SK-N-SH treated with all-trans-retinoic acid at 6 μM for 48 hours (cell line): ENCODE measurements at regions not wholly inside any gene's neighbourhood (a gene's known extent, or its start where the extent isn't known, plus 50 kb on each side); places are given as distances from the start of the nearest gene placed in this dataset.

Experiments used
- CSDC2 ChIP-seq: fragments of 250-450 bp; sonication (Bioruptor Pico); IDR thresholded peaks from 2 replicates; pipeline ENCODE4 v1.5.0; 2020; ENCODE audit warnings: mild to moderate bottlenecking, moderate library complexity
- GLIS3 ChIP-seq: fragments of 250-450 bp; sonication (Bioruptor Pico); IDR thresholded peaks from 2 replicates; pipeline ENCODE4 v1.5.0; 2020; ENCODE audit warnings: mild to moderate bottlenecking, moderate library complexity
- ISL1 ChIP-seq: fragments of 250-450 bp; sonication (Bioruptor Pico); IDR thresholded peaks from 2 replicates; pipeline ENCODE4 v2.1.2; 2022; ENCODE audit warnings: mild to moderate bottlenecking, moderate library complexity
- PPARA ChIP-seq: fragments of 250-450 bp; sonication (Bioruptor Pico); IDR thresholded peaks from 2 replicates; pipeline ENCODE4 v1.5.0; 2020; ENCODE audit warnings: mild to moderate bottlenecking, borderline replicate concordance
- RARB ChIP-seq: fragments of 250-450 bp; sonication (Bioruptor Pico); IDR thresholded peaks from 2 replicates; pipeline ENCODE4 v1.8.0; 2021; ENCODE audit warnings: mild to moderate bottlenecking, moderate library complexity
- TCF4 ChIP-seq: fragments of 250-450 bp; sonication (Bioruptor Pico); IDR thresholded peaks from 2 replicates; pipeline ENCODE4 v1.8.0; 2021; ENCODE audit warnings: mild to moderate bottlenecking, moderate library complexity, borderline replicate concordance
- ZFP3 ChIP-seq: fragments of 250-450 bp; sonication (Bioruptor Pico); IDR thresholded peaks from 2 replicates; pipeline ENCODE4 v1.5.0; 2020; ENCODE audit warnings: mild to moderate bottlenecking, moderate library complexity
- ZFP30 ChIP-seq: fragments of 450-650 bp; formaldehyde crosslinking; IDR thresholded peaks from 2 replicates; pipeline ENCODE4 v1.5.0; 2022; ENCODE audit warnings: mild to moderate bottlenecking, moderate library complexity
- TF ChIP-seq, protein P1 (sequence below): fragments of 250-450 bp; sonication (Bioruptor Pico); IDR thresholded peaks from 2 replicates; pipeline ENCODE4 v1.5.1; 2021; ENCODE audit warnings: mild to moderate bottlenecking, moderate library complexity
- TF ChIP-seq, protein P2 (sequence below): fragments of 250-450 bp; sonication (Bioruptor Pico); IDR thresholded peaks from 2 replicates; pipeline ENCODE4 v1.8.0; 2020; ENCODE audit warnings: mild to moderate bottlenecking, moderate library complexity, borderline replicate concordance

DNA sequence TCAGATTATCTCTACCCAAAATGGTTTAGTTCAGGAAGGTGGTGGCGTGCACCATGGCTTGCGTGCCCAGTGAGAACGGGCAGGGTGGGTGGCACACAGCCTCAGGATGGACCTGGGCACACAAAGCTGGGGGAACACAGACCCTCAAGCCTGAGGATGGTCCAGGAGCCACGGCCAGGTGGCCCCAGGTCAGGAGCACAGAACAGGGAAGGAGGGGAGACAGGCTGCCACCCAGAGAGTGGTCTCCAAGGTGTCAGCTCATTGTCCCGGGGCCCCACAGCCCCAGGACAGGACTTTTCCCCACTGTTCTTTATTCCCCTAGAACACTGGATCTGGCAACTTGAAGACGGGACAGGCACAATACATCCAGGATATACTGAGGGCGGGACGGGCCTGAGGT lies 75.6 kb upstream of the MGMT start:
- TF ChIP-seq TCF4 (CRISPR knock-in tag) (no peak), ZFP30 (CRISPR knock-in tag) (no peak), PPARA (CRISPR knock-in tag) (no peak), CSDC2 (CRISPR knock-in tag) (no peak), ISL1 (CRISPR knock-in tag) (no peak), ZFP3 (CRISPR knock-in tag) (no peak), GLIS3 (no peak), RARB (CRISPR knock-in tag) (no peak)
- TF ChIP-seq, protein P1, sequence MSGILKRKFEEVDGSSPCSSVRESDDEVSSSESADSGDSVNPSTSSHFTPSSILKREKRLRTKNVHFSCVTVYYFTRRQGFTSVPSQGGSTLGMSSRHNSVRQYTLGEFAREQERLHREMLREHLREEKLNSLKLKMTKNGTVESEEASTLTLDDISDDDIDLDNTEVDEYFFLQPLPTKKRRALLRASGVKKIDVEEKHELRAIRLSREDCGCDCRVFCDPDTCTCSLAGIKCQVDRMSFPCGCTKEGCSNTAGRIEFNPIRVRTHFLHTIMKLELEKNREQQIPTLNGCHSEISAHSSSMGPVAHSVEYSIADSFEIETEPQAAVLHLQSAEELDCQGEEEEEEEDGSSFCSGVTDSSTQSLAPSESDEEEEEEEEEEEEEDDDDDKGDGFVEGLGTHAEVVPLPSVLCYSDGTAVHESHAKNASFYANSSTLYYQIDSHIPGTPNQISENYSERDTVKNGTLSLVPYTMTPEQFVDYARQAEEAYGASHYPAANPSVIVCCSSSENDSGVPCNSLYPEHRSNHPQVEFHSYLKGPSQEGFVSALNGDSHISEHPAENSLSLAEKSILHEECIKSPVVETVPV (CRISPR knock-in tag) = no peak
- TF ChIP-seq, protein P2, sequence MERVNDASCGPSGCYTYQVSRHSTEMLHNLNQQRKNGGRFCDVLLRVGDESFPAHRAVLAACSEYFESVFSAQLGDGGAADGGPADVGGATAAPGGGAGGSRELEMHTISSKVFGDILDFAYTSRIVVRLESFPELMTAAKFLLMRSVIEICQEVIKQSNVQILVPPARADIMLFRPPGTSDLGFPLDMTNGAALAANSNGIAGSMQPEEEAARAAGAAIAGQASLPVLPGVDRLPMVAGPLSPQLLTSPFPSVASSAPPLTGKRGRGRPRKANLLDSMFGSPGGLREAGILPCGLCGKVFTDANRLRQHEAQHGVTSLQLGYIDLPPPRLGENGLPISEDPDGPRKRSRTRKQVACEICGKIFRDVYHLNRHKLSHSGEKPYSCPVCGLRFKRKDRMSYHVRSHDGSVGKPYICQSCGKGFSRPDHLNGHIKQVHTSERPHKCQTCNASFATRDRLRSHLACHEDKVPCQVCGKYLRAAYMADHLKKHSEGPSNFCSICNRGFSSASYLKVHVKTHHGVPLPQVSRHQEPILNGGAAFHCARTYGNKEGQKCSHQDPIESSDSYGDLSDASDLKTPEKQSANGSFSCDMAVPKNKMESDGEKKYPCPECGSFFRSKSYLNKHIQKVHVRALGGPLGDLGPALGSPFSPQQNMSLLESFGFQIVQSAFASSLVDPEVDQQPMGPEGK (CRISPR knock-in tag) = no peak
